Caco-2 (cell line): ENCODE measurements at regions not wholly inside any gene's neighbourhood (a gene's known extent, or its start where the extent isn't known, plus 50 kb on each side); places are given as distances from the start of the nearest gene placed in this dataset.

ENCODE experiments used
- BruUV-seq: library from RNA; stranded (reverse); fragments of 400-500 nt; replicated peaks from 2 replicates; lab custom pipeline; 2021; lab: Mats Ljungman, UMichigan
- CTCF ChIA-PET: fragments of 300-600 bp; sonication (Branson Sonifier 250); formaldehyde crosslinking; loops from one replicate; lab custom pipeline; 2022; ENCODE audit warnings: antibody characterized with exemption; lab: Charles Lee
- POLR2A ChIA-PET: fragments of 300-600 bp; sonication (Branson Sonifier 250); formaldehyde crosslinking; loops from one replicate; lab custom pipeline; 2022; ENCODE audit warnings: antibody characterized with exemption; lab: Charles Lee
- DNase-seq, 2 experiments: peaks; one replicate each; pipeline versions ENCODE4 v3.0.0 to v3.0.0-alpha.2; 2020 to 2022
- H3K27me3 ChIP-seq: replicated peaks from 2 replicates; pipeline ENCODE4 v1.6.0; 2011; ENCODE audit warnings: low read length; ENCODE audit not compliant: control insufficient read depth, insufficient read depth
- H3K36me3 ChIP-seq: 2 replicates; pipeline ENCODE4 v1.5.1; 2011; ENCODE audit warnings: low read length; ENCODE audit not compliant: control insufficient read depth, insufficient read depth
- H3K4me1 ChIP-seq: fragments of 250-450 bp; sonication (Bioruptor Pico); 2 replicates; pipeline ENCODE4 v1.5.1; 2020; ENCODE audit warnings: mild to moderate bottlenecking
- H3K4me3 ChIP-seq: 2 replicates; pipeline ENCODE4 v1.5.1; 2011; ENCODE audit warnings: low read depth, mild to moderate bottlenecking, control low read depth, low read length
- H3K9me3 ChIP-seq: fragments of 250-450 bp; sonication (Bioruptor Pico); 2 replicates; pipeline ENCODE4 v1.5.1; 2020; ENCODE audit warnings: mild to moderate bottlenecking, moderate library complexity
- H3K27ac Mint-ChIP-seq: one replicate; pipeline ENCODE4 v1.8.0; 2022; ENCODE audit warnings: mixed read lengths; ENCODE audit not compliant: unreplicated experiment
- H3K27me3 Mint-ChIP-seq: one replicate; pipeline ENCODE4 v1.8.0; 2022; ENCODE audit warnings: mixed read lengths; ENCODE audit not compliant: insufficient read depth, unreplicated experiment
- H3K36me3 Mint-ChIP-seq: one replicate; pipeline ENCODE4 v1.8.0; 2022; ENCODE audit warnings: mild to moderate bottlenecking, mixed read lengths; ENCODE audit not compliant: insufficient read depth, unreplicated experiment
- H3K4me1 Mint-ChIP-seq: one replicate; pipeline ENCODE4 v1.8.0; 2022; ENCODE audit warnings: low read depth, mixed read lengths; ENCODE audit not compliant: unreplicated experiment
- H3K4me3 Mint-ChIP-seq: one replicate; pipeline ENCODE4 v1.8.0; 2022; ENCODE audit warnings: mild to moderate bottlenecking, moderate library complexity, mixed read lengths; ENCODE audit not compliant: unreplicated experiment
- H3K9me3 Mint-ChIP-seq: one replicate; pipeline ENCODE4 v1.8.0; 2022; ENCODE audit warnings: mixed read lengths; ENCODE audit not compliant: unreplicated experiment
- intact Hi-C: fragments of 100-400 bp; cut with micrococcal nuclease; formaldehyde crosslinking; loops from one replicate; pipeline ENCODE4 v1.10.0; 2022; ENCODE audit not compliant: unreplicated experiment
- TF ChIP-seq, protein P1 (sequence below), 2 experiments: fragments of 200-600 bp in 1 of 2; IDR thresholded peaks; 1 replicate in 1 of 2; 2 replicates in 1 of 2; pipeline versions ENCODE4 v1.5.1 to v1.8.0; 2011 to 2022; ENCODE audit warnings: antibody characterized with exemption in 1 of 2, control low read depth in 1 of 2, inconsistent platforms in 1 of 2, low read depth in 1 of 2, low read length in 1 of 2, mild to moderate bottlenecking in 1 of 2, moderate library complexity in 1 of 2; ENCODE audit not compliant: insufficient read depth in 1 of 2, severe bottlenecking in 1 of 2, unreplicated experiment in 1 of 2

DNA sequence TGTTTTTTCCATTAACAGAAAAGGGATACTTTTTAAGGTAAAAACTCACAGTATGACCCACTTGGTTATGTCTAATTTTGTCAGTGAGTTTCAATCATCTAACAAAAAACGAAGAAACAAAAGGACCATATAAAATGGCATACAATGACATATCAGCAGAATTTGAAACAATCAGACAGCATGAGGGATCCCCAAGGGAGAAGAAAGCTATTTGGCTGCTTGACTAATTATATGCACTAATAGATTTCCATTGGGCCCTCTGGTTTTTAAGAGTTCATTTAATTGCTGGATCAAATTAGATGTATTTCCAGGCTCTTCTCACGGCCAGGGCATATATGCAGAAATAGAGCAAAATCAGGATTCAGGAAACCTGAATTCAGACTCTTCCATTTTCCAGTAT lies 376.4 kb upstream of the GBE1 start:
- H3K27me3 Mint-ChIP-seq, result no peaks in the 10 kb centered on the region
- CTCF ChIA-PET, result no interaction called here

DNA sequence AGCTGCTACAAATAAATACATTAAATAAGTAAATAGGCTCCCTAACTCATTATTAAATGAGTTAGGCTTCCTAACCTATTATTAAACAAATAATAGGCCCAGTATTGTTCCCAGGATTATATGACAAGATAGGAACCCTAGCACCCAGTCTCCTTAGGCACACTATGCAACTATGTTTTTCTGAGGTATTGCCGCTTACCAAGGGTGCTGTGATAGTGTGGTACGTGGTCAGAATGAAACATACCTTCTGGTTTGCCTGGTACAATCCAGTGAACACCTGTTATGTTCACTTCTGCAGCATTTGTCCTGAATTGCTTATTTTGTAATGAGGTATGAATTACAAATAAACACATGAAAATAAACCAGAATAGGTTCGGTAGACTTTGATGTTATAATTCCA lies 375.6 kb upstream of the GBE1 start:
- CTCF ChIA-PET, result interaction anchor here (0.6 kb wide), 1 partner anchor 57 kb away, joined by 3 read pairs; no protein-coding TSS in a partner anchor
- no peaks in the 10 kb centered on the region for H3K9me3 ChIP-seq
- H3K4me3 ChIP-seq, result no peak overlapping the region
- H3K4me1 ChIP-seq, result no peaks in the 10 kb centered on the region
- Mint-ChIP-seq H3K27me3 (no peaks in the 10 kb centered on the region), H3K27ac (no peak overlapping the region), H3K36me3 (no peaks in the 10 kb centered on the region), H3K9me3 (no peaks in the 10 kb centered on the region), H3K4me3 (no peak overlapping the region), H3K4me1 (no peaks in the 10 kb centered on the region)
- BruUV-seq, result no TSS peak
- H3K27me3 ChIP-seq, result no peaks in the 10 kb centered on the region
- TF ChIP-seq, protein P1, sequence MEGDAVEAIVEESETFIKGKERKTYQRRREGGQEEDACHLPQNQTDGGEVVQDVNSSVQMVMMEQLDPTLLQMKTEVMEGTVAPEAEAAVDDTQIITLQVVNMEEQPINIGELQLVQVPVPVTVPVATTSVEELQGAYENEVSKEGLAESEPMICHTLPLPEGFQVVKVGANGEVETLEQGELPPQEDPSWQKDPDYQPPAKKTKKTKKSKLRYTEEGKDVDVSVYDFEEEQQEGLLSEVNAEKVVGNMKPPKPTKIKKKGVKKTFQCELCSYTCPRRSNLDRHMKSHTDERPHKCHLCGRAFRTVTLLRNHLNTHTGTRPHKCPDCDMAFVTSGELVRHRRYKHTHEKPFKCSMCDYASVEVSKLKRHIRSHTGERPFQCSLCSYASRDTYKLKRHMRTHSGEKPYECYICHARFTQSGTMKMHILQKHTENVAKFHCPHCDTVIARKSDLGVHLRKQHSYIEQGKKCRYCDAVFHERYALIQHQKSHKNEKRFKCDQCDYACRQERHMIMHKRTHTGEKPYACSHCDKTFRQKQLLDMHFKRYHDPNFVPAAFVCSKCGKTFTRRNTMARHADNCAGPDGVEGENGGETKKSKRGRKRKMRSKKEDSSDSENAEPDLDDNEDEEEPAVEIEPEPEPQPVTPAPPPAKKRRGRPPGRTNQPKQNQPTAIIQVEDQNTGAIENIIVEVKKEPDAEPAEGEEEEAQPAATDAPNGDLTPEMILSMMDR (IDR thresholded peaks at IDR 0.05; ENCODE audit: insufficient read depth in 1 of 2, low read depth in 1 of 2, low read length in 1 of 2, severe bottlenecking in 1 of 2, unreplicated experiment in 1 of 2), result no peak
- no peak for DNase-seq
- POLR2A ChIA-PET, result no interaction called here
- no peaks in the 10 kb centered on the region for H3K36me3 ChIP-seq
- intact Hi-C loops, result loop anchor here (10.0 kb wide), 1 partner anchor 712 kb away; no protein-coding TSS in a partner anchor

More for the DNA sequence above, 376.4 kb upstream of the GBE1 start:
- BruUV-seq, result no TSS peak
- Mint-ChIP-seq H3K4me1 (no peaks in the 10 kb centered on the region), H3K36me3 (no peaks in the 10 kb centered on the region), H3K9me3 (no peaks in the 10 kb centered on the region), H3K27ac (no peak overlapping the region), H3K4me3 (no peak overlapping the region)
- Histone ChIP-seq H3K4me1 (no peaks in the 10 kb centered on the region), H3K4me3 (no peak overlapping the region), H3K9me3 (no peaks in the 10 kb centered on the region), H3K36me3 (no peaks in the 10 kb centered on the region), H3K27me3 (no peaks in the 10 kb centered on the region)
- DNase-seq, result no peak
- TF ChIP-seq, protein P1 (IDR thresholded peaks at IDR 0.05; ENCODE audit: insufficient read depth in 1 of 2, low read depth in 1 of 2, low read length in 1 of 2, severe bottlenecking in 1 of 2, unreplicated experiment in 1 of 2), result no peak
- POLR2A ChIA-PET, result no interaction called here
- intact Hi-C loops, result loop anchor here (10.0 kb wide), 1 partner anchor 713 kb away; no protein-coding TSS in a partner anchor

DNA sequence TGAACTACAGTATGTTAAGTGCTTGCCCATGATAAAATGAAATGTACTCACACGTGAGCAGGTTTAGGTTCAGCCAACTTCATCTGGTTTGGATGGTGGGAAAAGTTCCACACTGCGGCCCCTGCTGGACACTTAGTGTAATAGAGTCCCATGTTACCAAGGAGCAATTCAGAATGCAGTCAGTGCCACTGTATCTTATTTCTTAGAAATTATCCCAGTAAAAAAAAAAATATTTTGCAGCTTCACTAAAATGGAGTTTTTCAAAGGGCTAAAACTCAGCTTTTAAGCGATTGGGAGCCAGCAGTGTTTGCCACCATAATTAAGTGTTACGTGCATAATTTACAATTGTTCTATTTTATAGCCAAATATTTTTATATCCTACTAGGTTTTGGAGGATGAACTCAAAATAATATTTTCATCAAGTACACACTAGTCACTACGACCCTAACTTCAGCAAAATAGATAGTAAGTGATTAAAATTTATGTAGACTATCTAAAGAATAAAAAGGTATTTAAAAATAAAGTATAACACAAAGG lies 371.7 kb upstream of the GBE1 start:
- no peaks in the 10 kb centered on the region for H3K27me3 ChIP-seq
- H3K4me3 ChIP-seq, result no peak overlapping the region
- Mint-ChIP-seq H3K4me1 (no peaks in the 10 kb centered on the region), H3K27ac (no peak overlapping the region), H3K4me3 (no peak overlapping the region), H3K36me3 (no peaks in the 10 kb centered on the region), H3K9me3 (no peaks in the 10 kb centered on the region), H3K27me3 (no peaks in the 10 kb centered on the region)
- H3K36me3 ChIP-seq, result no peaks in the 10 kb centered on the region
- H3K9me3 ChIP-seq, result no peaks in the 10 kb centered on the region
- DNase-seq, result peak; percentile 40 to 57
- TF ChIP-seq, protein P1 (IDR thresholded peaks at IDR 0.05; ENCODE audit: insufficient read depth in 1 of 2, low read depth in 1 of 2, low read length in 1 of 2, severe bottlenecking in 1 of 2, unreplicated experiment in 1 of 2), result peak; percentile 73 to 81
- no TSS peak for BruUV-seq
- intact Hi-C loops, result loop anchor here (1.0 to 10.0 kb wide), 6 partner anchors 138 to 708 kb away; no protein-coding TSS in a partner anchor
- ChIA-PET CTCF (no interaction called here), POLR2A (no interaction called here)
- no peaks in the 10 kb centered on the region for H3K4me1 ChIP-seq
